ENCODE measurements at regions not wholly inside any gene's neighbourhood (a gene's known extent, or its start where the extent isn't known, plus 50 kb on each side); places are given as distances from the start of the nearest gene placed in this dataset.

GRCh38 chr10:43945094-43945730, 296.5 kb upstream of the ZNF32 start:
- no peak for DNase-seq

GRCh38 chr10:43944381-43945093, 295.9 kb upstream of the ZNF32 start:
- DNase-seq: no peak

GRCh38 chr10:43943818-43944360, 295.2 kb upstream of the ZNF32 start:
- no peak for DNase-seq

- DNase-seq: no peak
Observed at GRCh38 chr10:43943119-43943817, 294.6 kb upstream of the ZNF32 start.

DNA sequence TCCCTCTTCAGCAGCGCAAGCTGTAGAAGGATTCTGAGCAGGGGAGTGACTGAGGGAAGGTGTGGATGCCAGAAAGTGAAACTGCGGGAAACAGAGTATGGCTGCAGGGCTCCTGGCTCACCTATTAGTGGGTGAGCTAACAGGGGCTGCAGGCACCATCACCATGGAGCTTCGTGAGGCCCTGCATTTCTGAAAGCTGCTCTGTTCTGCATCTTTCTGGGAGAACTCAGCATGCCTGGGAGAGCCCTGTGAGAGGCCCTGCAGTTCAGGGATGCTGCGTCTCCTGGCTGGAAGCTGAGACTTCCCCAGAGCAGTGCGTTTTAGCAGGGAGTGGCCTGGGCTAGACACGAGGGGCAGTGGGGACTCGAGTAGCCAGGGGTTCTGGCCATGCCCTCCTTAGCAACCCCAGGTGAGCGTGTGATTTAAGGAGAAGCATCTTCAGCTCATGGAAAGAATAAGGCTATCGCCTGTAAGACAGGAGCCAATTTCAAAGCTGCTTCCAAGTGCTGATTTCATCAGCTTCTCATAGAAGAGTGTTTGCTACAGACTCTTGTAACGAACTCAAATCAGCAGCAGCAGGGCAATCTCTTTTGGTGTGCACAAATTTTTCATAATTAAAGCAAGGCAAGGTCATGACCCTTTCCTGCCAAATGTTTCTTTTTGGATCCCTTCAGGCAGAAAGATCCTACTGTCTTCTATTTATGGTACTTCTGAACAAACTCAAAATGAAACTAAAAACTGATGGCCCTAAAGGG, 293.6 kb upstream of the ZNF32 start:
- DNase-seq: no peak

DNA sequence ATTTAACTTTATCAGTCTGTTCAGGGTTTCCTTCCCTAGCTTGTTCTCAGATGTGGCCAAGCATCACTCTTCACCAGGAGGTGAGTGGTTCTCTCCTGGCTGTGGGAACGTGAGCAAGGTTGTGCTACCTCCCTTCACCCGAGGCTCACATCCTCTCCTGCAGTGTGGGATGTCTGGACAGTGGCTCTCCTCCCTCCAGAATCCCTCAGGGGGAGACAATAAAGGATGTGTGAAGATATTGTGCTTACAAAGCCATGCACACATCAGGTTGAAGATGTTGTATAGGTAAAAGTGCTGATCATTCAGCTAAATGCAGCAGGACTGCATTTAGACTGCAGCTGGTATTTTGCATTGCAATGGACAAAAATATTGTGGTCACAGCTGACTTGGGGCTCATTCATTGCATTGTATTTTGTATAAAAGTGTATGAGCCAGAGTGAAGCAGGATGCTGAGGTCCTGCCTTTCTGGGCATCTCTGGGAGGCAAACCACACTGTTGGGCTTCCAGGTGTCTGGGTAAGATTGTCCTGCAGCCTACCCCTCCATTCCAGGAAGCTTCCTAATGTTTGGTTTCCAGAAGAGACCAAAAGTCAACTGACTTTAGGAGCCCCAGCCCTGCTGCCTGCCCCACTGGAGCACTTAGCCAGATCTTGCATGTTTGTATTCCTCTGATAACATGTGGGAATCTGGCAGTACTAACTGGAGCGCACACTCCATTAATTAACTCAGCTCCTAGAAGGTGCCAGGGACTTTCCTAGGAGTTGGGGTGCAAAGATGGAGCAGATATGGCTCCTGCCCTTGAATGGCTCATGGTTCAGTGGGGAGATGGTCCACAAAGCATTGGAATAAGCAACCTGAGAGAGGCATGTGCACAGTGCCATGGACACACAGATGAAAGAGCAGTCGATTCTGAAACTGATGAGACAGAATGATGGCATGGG, 292.5 kb upstream of the ZNF32 start:
- DNase-seq: no peak

DNA sequence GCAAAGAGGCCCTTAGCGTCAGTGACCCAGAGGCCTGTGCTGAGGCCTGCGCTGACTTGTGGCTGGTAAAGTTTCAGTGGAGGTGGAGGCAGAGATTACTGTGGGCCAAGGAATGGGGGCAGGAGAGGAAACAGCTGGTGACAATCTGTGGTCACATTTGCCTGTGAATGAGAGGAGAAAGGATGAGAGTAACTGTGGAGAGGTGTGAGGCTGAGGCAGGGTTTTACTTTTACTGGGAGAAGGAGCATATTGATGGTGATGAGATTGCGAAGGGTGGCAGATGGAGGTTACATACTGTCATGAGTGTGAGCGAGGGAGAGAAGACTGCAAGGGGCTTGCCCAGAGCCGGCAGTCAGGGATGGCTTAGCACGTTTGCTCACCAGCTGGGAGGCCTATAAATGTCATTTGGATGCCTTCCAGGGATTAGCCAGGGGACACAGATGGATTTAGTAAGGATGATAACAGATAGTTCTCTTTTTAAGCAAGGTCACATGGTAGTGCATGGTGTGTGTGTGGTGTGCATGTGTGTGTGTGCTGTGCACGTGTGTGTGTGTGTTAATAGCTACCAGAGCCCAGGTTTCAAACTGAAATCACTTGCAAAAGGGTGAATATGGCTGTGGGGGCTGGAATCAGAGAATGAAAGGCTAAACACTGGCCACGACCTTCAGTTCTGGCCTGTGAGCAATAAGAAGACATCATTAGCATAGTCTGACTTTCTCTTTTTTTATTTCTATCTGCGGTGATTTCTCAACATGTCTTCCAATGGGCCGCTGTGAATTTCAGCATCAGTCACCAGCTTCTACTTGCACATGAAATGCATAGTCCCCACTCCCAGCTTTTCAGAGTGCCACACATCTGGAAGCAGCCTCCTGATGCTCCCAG, 291.5 kb upstream of the ZNF32 start:
- DNase-seq: no peak

DNA sequence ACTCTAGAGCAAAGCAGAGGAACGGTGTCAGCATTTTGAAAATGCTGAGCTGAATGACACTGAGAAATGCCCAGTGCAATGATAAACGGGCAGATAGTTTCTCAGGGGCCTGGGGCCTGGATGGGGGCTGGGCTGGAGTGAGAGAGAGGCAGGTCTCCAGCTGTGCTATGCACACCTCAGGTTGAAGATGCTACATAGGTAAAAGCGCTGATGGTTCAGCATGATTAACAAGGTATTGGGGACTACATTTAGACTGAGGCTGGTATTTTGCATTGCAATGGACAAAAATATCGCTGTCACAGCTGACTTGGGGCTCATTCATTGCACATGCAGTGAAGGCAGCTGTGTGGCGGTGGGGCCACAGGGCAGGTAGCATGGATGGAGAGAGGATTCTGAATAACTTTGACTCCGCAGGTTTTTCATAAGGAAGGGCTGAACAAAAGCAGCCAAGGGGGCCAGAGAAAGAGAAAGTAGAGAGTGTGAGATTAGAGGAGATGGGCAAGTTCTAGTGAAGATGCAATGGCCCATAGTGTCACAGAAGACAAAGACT, 290.8 kb upstream of the ZNF32 start:
- no peak for DNase-seq

GRCh38 chr10:43938810-43939209, 290.1 kb upstream of the ZNF32 start:
- no peak for DNase-seq

DNA sequence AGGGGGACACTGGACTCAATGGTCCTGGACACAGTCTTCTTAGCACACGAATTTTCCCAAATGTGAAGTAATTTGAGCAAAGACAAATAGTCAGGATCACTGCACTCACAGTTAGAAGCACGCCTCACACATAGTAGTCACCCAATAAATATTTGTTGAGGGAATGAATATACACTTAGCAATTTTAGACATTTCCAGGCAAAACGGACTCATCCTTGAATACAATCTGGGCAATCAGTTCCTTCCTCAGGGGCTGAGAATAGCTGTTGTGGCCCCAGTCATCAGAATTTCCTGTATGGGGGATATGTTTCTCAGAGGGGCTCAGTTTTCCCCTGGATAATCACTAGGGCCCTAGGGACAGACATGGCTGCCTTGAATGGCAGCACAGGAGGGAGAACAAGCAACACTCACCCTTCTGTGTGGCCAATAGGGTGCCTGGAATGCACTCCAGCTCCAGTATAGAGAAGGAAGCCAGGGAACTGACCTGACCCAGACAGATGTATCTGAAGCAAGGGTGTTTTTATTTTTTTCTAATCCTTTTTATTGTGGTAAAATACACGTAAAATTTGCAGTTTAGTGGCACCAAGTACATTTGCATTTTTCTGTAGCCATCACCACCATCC, 282.7 kb upstream of the ZNF32 start:
- DNase-seq: no peak

DNA sequence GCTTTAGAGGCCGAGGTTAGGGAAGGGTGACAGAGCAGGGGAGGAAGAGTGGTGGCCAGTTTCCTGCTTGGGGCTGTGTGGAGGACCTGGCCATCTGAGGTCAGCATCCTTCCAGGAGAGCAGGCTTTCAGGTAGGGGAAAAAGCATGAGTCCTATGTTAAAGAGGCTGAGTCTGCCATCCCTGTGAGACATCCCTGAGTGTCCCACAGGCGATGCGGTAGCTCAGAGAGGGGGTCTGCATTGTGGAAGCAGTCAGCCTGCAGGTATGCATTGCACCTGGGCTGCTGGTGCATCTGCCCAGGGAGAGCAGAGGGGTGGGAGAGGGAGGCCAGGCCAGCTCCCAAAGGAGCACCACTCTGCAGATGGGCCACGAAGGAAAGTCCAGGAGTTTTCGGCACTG, 282.1 kb upstream of the ZNF32 start:
- no peak for DNase-seq

DNA sequence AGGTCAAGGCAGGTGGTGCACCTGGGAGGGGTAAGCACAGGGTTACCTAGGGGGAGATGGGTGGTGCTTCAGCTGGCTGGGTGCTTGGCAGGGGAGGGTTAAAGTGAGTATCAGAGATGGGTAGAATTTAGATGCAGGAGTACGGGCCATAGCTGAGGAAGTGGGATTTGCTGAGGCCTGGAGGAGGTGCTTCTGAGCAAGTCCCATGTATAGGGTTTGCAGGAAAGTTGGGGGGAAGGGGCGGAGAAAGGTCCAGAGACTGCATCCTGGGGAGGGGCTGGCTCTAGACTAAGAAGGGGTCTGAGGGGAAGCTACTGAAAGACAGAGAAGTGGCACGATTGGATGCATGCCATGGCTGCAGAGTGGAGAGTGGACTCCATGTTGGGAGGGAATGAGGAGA, 281.6 kb upstream of the ZNF32 start:
- DNase-seq: no peak

GRCh38 chr10:43929122-43929521, 280.4 kb upstream of the ZNF32 start:
- no peak for DNase-seq

- DNase-seq: no peak
Observed at GRCh38 chr10:43928425-43928968, 279.8 kb upstream of the ZNF32 start.

- no peak for DNase-seq
Observed at GRCh38 chr10:43926875-43927406, 278.3 kb upstream of the ZNF32 start.

DNA sequence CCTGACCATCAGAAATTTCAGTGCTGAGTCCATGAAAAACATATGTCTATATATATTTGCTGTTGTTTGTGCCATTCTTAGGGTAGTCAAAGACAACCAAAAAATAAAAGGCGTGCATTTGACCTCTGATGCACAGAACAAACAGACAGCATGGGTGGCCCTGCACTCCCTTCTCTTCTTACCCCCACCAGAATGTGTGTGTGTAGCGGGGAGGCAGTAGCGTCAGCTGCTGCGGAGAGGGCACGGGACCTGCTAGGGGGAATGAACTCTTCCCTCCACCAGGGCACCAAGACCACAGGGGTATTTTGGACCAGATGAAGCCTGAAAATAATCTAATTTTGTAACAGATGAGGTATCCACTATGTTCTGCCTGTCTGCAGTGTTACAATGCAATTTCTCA, 277.7 kb upstream of the ZNF32 start:
- no peak for DNase-seq

DNA sequence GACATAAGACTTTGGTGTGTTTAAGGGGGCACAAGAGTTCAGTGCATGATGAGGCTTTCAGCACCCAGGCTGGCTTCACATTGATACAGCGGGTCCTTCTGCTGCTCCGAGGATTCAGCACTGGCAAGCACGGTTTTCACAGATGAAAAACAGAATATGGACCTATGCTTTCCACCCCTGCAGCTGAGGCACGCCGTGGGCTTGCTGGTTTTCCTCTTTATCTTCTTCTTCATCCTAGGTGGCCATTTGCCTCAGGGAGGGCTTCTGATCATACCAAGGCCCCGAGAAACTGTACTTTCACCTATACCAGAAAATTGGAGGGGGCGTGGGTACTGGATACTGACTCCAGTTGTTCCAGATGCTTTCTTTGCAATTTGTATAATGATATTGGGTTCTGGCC, 277.1 kb upstream of the ZNF32 start:
- DNase-seq: no peak

DNA sequence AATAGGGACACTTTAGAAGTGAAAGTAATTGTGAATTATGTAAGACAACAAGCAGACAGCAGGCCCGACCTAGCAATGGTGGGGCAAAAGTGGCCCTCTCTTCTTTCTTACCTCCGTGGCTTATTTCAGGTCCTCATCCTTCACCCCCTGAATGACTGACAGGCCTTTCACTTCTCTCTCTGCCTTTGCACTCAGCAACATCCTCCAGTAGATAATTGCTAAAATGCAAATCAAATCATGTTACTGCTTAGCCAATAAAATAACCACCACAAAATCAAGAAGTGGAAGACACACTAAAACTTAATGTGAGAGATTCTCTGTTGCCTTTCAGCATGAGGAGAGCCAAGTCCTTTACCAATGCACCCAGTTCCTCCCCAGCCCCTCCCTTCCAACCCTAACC, 274.6 kb upstream of the ZNF32 start:
- no peak for DNase-seq
